Stimulated activated CD8-positive, alpha-beta memory T cell treated with anti-CD3 and anti-CD28 coated beads, Interleukin-4, amount 100 ng/mL, for 48 hours (primary cell): ENCODE measurements at regions not wholly inside any gene's neighbourhood (a gene's known extent, or its start where the extent isn't known, plus 50 kb on each side); places are given as distances from the start of the nearest gene placed in this dataset.

Experiments
- DNase-seq: peaks from one replicate; pipeline ENCODE4 v3.0.0-alpha.2; 2020

DNA sequence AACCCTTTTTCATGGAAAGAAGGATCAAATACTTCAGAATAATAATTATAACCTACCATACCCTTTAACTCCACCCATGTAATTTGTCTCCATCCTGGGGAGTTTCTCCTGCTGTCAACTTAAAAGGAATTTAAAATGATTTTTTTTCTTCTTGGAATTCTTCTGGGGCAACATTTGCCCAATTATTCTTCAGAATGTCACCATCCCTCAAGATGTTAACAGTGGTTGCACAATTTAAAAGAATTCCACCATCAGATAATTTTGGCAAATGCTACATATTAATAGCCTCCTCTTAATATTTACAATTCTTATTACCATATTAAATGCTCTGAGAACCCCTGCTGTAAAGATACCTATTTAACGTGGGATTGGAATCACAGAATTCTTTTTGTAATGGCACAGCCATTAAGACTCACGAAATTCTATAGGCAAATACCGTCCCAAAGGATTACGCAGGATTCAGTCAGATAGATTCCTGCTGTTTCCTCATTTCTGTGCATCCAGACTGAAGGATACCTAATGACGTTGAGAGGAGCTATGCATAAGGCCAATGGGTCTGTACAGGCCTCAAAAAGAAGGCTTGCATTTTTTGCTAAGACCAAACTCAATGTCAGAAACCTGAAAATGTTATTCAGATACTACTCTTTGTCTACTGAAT is 177.5 kb downstream of the DAD1 start:
- no peak for DNase-seq

DNA sequence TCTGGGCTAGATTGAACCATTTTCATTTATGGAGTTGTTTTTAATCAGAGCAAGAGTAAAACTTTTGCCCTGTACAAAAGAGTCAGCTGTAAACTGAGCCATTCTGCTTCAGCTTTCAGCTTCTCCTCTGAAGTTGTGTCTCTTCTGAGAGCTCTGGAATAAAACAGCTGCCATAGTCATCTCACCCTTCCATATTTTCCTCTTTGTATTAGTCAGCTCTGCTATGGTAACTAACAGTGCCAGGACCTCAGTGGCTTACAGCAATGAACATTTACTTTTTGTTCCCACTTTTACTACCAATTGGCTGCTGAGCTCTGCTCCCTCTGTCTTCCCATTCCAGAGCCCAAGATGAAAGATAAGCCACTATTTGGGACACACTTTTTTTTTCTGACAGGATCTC is 178.5 kb downstream of the DAD1 start:
- no peak for DNase-seq

DNA sequence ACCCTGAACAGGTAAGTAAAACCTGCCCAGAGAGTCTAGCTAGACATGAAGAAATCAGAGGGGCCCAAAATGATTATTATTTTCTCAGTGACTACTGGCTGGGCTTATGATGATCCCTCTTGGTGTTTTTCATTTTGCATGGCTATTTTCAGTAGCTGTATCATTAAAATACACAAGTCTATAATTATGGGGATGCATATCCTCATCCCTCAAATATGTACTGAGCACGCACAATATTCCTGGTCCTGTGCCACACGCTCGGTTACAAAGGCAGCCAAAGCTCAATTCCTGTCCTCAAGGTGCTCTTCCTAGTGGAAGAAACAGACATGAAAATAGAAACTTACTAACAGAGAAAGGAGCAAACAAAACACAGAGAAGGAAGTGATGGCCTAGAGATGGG is 180.0 kb downstream of the DAD1 start:
- no peak for DNase-seq

DNA sequence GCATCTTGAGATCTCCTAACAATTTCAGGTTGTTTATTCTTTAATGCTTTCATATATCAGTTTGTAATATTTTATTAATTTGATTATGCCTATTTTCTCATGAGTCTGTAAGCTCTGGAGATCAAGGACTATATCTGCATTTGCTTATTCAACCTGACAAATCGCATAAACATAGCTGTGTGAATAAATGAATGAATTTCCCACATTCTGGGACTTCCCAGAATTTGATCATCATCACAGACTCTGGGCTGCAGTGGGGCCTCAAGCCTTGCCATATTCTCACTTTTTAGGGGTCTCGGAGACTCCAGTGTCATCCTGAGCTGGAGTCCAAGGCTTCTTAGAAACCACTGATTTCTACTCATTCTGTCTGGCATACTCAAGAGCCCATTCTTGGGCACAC is 180.5 kb downstream of the DAD1 start:
- no peak for DNase-seq

DNA sequence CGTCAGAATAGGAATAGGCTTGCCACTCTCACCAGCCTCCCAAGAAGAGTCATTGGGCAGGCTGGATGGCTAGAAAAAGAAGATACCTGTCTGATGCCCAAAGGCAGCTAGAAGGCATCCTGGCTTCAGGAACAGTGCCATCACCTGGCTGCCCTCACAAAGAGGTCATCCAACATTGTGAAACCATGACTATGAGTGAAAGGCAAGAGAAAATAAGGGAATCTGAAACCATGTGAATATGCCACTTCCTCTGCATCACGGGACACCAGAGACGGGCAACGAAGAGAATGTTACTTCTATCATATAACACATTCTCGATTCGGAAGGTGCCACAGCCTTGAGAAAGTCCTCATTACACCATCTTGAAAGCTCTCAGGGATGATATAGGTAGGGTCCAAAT is 182.0 kb downstream of the DAD1 start:
- DNase-seq: no peak

DNA sequence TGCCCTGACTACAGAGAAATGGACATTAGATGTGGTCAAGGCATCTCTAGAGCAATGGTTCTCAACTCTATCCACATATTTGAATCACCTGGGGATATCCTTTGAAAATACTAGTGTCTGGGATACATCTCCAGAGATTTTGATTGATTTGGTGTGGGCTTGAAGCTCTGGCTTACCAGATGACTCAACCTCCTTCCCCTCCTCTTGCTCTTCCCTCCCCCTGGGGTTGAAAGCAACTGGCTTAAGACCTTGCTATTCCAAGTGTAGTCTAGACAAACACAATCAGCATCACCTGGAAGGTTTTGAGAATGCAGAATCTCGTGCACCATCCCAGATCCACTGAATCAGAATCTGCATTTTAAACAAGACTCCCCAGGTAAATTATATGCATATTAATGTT is 183.8 kb downstream of the DAD1 start:
- no peak for DNase-seq

DNA sequence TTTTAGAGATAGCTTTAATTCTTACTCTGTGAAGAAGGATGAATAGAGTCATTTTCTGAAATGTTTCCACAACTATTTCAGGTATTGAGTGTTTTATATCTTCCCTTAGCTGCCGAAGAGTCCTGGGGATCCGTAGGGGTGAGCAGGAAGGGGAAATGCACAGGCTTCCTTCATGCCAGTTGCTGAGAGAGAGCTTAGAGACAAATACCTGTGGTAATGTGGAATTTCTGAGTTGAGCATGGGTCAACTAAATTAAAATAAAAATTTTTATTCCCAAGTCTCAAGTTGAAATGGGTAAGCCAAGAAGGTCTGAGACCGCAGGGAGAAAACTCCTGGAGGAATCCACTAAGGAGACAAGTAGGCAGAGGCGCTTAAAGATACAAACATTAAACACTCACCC is 185.7 kb downstream of the DAD1 start:
- DNase-seq: no peak

DNA sequence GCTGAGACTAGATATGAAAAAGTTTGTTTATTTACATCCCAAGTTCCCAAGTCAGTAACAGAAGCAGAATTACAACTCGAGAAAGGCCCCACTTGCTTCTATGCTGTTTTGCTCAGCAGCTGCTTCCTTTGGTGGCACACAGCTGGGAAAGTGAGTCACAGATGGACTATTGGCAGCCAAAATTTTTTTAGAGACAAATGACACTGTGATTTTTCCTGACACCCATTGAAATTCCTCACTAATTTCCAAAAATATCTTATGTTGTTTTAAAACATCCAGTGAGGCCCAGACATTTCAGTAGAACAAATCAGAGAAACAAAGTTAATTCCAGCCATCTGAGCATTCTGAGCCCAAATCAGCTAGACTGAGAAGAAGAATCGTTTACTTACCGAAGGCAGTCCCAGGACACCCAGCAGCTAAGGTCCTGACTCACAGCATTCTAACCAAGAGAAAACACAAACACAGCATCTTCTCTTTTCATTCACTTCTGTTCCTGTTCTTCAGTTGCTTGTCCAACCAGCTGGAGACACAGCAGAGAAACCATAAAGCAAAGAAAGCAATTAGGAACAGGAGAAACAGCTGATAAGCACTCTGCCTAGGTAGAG is 188.3 kb downstream of the DAD1 start:
- DNase-seq: no peak

DNA sequence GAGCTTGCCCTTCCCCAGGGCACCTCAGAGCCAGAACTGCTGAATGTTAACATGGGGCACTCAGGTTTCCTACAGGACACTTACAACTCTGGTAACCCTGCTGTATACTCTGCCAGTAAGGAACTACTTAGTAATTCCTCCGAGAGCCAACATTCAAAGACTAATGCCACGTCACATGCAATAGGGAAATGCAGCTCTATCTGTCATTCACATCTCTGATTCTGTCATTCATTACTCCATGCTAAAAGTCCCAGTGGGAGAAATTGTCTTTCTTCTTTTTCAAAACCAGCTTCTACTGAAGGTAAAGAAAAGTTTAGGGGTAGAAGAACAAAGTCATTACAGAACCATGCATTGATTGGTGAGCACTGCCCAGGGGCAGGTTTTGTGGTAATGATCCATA is 189.2 kb downstream of the DAD1 start:
- DNase-seq: no peak

DNA sequence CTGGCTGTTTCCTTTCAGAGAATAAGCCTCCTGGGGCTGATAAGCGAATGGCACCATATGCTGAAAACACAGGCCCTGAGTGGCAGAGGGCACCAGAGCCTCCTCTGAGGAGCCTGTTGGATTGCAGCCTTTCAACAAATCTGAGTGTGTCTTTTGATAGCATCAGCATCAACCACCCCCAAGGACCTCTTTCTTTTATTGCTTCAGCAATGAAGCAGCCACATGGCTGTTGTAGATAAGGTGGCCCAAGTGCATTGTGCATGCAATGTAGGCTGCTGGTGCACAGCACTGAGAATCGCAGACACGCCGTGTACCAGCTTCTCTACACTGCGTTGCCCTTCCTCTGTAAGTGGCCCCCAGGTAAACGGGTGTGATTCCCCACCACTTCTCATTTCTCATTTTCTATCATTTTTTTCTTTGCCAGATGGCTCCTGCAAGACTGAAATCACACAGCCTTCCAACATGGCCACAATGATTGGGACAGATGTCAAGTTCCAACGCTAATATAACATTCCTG is 191.7 kb downstream of the DAD1 start:
- DNase-seq: no peak

DNA sequence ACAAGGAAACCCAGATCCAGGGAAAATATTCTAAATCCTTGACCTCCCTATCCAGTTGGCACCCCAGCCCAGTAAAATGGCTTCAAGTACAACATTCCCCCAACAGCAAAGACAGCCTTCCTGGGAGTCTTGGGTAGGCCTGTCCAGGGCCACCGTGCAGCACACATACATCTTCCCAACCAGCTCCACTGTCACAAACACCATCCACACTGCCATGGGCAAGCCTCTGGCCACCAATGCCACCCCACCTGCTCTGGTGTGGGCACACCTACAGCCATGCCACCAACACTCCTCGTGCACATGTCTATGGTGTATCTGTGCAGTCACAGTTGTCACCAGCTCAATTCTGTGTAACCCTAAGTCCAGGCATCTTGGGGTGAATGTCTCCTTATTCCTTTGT is 193.2 kb downstream of the DAD1 start:
- DNase-seq: no peak

DNA sequence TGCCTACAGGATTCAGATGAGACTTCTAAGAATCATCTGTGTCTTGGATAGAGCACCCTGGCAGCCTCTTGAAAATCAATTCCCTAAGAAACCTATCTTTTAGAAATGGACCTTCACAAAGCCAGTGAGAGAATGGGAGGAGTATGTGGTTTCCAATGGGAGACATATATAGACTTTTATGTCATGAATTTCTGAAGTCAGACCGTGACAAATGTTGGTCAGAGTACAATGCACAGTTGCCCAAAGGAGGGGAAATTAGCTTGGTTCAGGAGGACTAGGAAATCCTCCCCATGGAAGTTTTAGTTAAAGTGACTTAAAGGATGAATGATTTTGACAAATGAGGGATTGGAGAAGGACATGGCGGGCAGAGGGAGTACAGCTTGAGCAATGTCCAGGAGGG is 194.4 kb downstream of the DAD1 start:
- no peak for DNase-seq

DNA sequence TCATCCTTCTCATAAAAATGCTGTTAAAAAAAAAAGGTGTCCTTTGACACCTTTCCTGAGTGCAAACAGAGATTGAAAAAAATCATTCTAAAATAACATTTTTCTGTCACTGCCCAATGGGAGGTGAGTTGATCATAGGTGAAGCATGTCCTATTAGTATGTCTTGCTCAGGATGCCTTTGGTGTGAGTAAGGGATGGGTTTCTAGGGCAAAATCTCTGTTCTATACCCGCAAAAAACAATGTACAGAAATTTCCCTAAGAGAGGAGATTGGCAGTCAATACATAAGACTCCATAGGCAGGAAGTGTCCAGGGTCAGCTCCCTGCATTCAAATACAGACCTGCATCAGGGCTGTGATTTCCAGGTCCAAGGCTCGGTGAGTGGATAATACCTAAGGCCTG is 195.2 kb downstream of the DAD1 start:
- DNase-seq: no peak

DNA sequence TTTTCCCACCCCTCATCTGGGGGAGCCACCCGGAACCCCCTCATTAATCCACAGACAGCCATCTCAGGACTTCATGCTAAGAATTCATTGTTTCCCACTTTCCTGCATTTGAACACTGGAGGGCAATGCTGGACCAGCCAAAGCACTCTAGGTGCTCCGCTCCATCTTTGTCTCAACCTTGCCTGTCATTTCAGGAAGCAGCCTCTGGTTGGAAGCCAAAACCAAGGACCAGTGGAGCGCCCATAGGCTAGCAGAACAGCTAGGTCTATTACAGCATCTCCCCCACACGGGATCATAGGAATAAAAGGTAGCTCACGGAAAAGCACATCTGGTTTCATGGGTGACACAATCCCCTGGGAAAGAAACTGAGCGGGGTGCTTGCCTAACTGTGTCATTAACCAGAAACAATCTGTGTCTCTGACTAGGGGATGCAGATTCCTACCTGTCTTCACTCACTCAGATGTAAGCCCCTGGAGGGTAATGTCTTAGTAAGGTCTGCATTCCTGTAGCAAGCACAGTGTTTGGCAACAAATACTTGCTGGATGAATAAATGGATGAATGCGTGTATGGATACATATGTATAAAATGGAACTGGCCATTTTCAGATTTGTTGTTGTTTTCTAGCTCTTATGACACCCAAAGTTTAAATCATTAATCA is 197.0 kb downstream of the DAD1 start:
- DNase-seq: no peak

DNA sequence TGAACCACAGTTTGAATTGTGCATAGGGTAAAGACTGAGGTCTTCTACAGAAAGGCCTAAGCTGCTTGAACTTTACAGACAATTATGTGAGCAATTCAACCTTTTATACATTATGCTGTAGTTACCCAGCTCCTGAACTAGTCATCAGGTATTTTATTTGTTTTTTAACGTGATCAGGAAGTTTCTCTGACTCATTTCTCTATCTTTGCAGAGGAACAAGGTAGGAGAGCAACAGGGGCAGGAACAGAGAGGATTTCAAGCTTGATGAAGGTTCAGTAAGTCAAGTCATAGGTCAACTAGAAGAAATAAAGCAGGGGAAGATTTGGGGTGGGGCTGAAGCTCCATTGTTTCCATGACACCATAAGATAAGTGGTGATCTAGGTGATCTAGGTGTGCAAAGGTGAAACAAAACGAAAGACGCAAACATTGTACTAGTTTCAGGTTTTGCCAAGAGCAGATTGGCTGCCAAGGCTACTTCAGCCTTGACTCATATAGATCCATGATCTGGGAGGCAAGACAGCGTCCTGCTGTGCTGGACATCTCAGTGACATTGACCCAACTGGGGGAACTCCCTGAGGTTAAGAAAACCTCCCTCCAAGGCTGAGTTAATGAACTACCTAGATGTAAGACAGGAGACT is 198.1 kb downstream of the DAD1 start:
- no peak for DNase-seq

DNA sequence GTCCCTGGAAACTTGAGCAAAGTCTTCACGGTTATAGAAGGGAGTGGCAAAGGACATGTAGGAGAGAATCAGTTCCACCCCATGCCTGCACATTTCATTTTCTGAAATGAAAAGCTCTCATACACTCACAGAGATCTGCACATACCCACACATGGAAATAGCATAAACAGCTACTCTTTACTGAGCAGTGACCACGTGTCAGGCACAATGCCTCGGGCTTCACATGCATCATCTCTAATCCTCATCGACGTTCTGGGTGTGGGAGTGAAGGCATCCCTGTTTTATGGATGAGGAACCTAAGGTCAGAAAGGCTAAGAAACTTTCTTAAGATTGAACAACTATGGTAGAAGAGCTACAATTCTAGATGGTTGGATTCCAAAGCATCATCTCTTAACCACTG is 198.8 kb downstream of the DAD1 start:
- no peak for DNase-seq

DNA sequence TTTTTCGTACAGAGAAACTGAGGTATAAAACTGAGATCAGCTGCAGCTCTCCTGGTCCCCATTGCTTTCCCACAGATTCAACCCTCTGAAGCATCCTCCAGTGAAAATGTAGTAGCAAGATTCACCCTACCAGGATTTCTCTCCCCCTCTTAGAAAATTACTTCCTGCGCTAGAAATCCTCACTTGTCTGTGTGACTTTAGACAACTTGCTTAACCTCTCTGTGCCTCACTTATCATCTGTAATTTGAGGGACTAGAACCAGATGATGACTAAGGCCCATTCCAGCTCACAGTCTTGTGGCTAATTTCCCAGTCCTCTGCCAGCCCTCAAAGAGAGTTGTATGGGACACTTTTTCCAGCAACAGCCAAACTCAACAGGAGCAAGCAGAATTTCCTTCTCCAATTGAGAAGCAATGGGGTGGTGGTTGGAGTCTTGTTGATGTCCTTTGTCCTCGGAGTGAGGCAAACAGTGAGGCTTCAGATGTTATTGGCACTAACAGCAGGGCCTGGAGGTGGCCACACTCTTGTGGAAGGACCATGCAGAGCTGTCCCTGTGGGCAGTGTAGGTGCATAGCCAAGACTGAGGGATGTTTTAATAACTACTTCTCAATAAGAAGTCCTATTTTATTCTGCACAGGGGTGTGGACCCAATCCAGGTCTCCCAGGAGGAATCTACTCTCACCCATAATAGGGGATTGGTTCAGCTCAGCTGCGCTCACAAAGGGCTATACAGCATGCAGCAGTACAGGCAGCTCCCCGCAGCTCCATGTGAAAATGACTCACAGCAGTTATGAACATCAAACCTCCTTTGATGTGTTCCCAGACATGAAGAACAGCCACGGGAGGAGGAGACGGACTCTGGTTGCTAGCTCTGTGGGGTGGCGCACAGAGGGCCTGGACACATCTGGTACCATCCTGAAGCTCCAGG is 200.1 kb downstream of the DAD1 start:
- no peak for DNase-seq

DNA sequence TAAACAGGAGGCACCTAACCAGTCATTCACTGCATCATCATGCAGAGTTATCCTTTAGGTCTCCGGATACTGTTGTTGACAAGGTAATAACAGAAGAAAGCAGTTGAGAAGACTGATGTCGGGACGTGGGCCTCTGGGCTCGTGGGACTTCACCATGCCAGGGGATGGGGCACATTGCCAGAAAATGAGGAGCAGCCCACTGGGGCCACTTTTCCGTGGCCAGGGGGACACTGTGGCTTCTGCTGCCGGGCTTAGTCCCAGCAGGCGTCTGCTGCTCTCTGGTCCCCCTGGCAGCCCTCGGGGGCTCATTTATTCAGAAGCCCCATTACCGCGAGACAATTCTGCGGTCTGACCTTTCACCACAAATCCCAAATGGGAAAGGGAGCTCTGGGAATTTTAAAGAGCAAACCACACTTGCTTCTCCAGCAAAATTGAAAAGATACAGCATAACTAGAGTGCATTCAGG is 201.2 kb downstream of the DAD1 start:
- no peak for DNase-seq

DNA sequence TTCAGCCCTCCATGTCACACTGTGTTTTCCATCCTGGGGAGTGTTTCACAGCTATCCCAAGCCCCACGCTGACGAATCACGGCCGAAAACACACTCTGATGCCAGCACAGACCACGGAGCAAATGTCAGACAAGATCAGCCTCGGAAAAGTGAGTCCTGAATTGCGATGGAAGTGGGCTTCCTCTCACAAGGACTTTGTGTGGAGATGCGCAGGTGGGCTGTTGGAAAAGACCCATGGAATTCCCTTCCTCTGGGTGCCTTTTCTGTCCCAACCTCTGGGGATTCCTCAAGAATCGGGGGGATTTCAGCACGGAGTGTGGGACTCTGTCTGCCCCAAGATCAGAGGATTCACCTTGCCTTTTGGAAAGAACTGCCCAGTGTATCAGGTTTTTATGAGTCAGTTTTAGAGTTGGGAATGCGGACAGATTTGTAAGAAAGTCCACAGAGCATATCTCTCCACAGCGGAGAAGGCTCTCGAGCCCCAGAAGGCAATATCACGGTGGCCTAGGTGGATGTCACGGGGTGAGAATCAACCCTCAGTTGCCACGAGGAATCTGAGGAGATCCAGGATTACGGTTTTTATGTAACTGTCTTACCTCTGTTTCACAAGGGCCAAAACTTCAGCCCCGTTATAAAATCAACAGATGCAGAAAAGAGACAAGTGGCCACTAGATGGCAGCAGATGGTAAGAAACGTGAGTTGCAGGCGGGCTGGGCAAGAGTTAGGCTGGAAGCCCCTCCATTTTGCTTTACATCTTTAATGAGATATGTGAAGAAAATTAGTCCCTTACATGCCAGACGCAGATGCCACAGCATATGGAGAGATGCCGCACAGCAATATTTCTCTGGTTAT is 201.9 kb downstream of the DAD1 start:
- no peak for DNase-seq

DNA sequence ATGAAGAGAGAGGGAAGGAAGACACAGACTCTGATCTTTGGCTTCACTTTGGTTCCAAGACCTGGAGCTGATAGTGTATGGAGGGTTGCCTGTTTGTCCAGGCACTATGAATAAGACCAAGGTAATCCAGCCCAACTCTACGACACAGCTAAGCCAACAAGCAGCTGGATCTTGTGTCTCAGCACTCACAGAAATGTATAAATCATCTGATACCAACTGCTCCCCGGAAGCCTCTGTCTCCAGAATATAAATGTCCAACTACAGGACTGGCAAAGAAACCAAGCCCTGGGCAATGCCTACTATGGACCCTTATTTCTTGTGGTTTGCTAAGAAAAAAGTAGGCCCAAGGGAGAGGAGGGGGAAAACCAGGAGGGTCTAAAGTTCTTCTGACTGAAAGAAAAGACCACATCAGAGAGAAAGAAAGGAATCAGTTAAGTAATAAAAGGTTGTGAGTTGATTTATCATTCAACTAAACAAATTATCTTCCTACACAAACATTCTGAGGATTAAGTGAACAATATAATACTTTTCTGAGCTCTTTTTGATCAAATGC is 204.0 kb downstream of the DAD1 start:
- DNase-seq: no peak

DNA sequence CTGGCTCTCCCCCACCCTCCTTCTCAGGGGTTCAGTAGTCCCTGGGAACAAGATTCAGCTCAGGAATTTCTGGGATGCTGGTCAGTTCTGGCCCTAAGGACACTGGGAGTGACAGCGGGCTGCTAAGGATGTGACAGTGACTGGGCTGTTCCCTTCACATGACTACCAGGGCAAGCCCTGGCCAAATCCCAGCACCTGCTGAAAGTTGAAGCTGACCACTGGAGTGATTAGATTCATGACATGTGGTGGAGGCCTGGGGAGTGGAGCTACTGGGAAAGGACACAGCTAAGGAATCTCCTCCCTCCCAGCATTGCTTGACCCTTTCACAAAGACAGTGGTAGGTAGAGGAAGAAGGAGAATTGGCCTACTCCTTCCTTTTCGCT is 204.9 kb downstream of the DAD1 start:
- DNase-seq: no peak
